ENCODE measurements at regions not wholly inside any gene's neighbourhood (a gene's known extent, or its start where the extent isn't known, plus 50 kb on each side); places are given as distances from the start of the nearest gene placed in this dataset.

DNA sequence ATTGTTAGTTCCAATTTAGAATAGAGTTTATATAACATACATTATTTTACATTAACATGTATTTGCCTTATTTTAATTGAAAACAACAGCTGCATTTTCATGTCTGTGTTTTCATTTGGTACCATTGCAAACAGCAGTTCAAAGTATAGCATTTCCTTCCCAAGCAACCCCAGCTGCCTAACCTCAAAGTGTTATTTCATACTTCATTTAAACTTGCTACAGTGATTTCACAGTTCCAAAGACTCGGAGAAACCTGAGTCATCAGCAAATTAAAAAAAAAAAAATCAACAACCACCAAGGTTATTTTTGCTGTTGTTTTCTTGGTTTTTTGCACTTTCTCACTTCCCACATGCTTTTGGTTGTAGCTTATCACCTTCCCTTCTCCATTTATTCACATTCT, 236.5 kb upstream of the SPHKAP start:
- no peak overlapping the region for H2AFZ ChIP-seq (ENCODE audit: low read length)
- CTCF ChIA-PET (ENCODE audit: low intra/inter-chr PET ratio, low total read pairs), result no interaction called here
- H3K9me3 ChIP-seq (ENCODE audit: low read length), result peaks cover 65% of the 10 kb centered on the region
- no peak overlapping the region for H3K27ac ChIP-seq (ENCODE audit: extremely low read length, insufficient read depth, low read length)
- no peaks in the 10 kb centered on the region for H3K36me3 ChIP-seq (replicated peaks in 1 of 2; ENCODE audit: control insufficient read depth in 1 of 2, insufficient read depth in 2 of 2, low read length in 2 of 2)
- TF ChIP-seq SRSF9 (IDR thresholded peaks at IDR 0.05; ENCODE audit: borderline replicate concordance, insufficient read depth, low read depth, low read length, poor library complexity, severe bottlenecking) (no peak), NFATC3 (CRISPR knock-in tag; IDR thresholded peaks at IDR 0.05) (no peak), ZBTB34 (CRISPR knock-in tag; IDR thresholded peaks at IDR 0.05) (no peak), ZNF597 (CRISPR knock-in tag; IDR thresholded peaks at IDR 0.05) (no peak), FOXP1 (IDR thresholded peaks at IDR 0.05) (no peak), FOXP1 (CRISPR knock-in tag; IDR thresholded peaks at IDR 0.05) (no peak), POGZ (CRISPR knock-in tag; IDR thresholded peaks at IDR 0.05) (no peak), PCBP2 (optimal IDR thresholded peaks at IDR 0.05; ENCODE audit: low read depth, low read length, poor library complexity, severe bottlenecking) (no peak), ZBTB49 (CRISPR knock-in tag; IDR thresholded peaks at IDR 0.05; ENCODE audit: borderline replicate concordance) (no peak), ZFP36L1 (CRISPR knock-in tag; IDR thresholded peaks at IDR 0.05) (no peak)
- TF ChIP-seq, protein P1, sequence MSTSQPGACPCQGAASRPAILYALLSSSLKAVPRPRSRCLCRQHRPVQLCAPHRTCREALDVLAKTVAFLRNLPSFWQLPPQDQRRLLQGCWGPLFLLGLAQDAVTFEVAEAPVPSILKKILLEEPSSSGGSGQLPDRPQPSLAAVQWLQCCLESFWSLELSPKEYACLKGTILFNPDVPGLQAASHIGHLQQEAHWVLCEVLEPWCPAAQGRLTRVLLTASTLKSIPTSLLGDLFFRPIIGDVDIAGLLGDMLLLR (CRISPR knock-in tag; IDR thresholded peaks at IDR 0.05), result no peak
- TF ChIP-seq, protein P2, sequence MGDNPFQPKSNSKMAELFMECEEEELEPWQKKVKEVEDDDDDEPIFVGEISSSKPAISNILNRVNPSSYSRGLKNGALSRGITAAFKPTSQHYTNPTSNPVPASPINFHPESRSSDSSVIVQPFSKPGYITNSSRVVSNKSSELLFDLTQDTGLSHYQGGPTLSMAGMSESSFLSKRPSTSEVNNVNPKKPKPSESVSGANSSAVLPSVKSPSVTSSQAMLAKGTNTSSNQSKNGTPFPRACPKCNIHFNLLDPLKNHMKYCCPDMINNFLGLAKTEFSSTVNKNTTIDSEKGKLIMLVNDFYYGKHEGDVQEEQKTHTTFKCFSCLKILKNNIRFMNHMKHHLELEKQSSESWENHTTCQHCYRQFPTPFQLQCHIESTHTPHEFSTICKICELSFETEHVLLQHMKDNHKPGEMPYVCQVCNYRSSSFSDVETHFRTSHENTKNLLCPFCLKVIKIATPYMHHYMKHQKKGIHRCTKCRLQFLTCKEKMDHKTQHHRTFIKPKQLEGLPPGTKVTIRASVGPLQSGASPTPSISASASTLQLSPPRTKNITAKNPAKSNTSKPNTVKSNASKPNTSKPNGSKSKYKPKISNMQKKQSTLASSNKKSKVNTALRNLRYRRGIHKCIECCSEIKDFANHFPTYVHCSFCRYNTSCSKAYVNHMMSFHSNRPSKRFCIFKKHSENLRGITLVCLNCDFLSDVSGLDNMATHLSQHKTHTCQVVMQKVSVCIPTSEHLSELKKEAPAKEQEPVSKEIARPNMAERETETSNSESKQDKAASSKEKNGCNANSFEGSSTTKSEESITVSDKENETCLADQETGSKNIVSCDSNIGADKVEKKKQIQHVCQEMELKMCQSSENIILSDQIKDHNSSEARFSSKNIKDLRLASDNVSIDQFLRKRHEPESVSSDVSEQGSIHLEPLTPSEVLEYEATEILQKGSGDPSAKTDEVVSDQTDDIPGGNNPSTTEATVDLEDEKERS (CRISPR knock-in tag; IDR thresholded peaks at IDR 0.05), result no peak
- no peaks in the 10 kb centered on the region for H4K20me1 ChIP-seq (ENCODE audit: insufficient read depth, low read length)
- intact Hi-C loops (cut with micrococcal nuclease; ENCODE audit: unreplicated experiment) (no loop called here), in situ Hi-C loops (cut with HindIII; ENCODE audit: extremely low pct_ligation_motif_present, low pct_unique_long_range_greater_than_20kb) (no loop called here)
- no peak overlapping the region for H3K4me2 ChIP-seq (ENCODE audit: low read depth, low read length)
- H3K4me1 ChIP-seq (ENCODE audit: insufficient read depth, low read length), result no peaks in the 10 kb centered on the region
- POLR2A ChIA-PET, result no interaction called here
- H3K27me3 ChIP-seq (ENCODE audit: control insufficient read depth in 1 of 2, insufficient read depth in 2 of 2, low read length in 2 of 2), result no peaks in the 10 kb centered on the region; a peak in 1 of 5 replicates
- H3K79me2 ChIP-seq (ENCODE audit: insufficient read depth, low read length), result no peaks in the 10 kb centered on the region
- no TSS peak for BruUV-seq (replicated peaks)
- 13% methylated on average over 1 of the region's 1 CpG for WGBS (ENCODE audit: low lambda C conversion rate)
- FAIRE-seq (no peak), ATAC-seq (no peak), DNase-seq (ENCODE audit: low spot score) (no peak)
- H3K4me3 ChIP-seq (replicated peaks in 1 of 3; ENCODE audit: insufficient read depth in 1 of 3, low read depth in 2 of 3, low read length in 3 of 3), result no peak overlapping the region
- no peak overlapping the region for H3K9ac ChIP-seq (ENCODE audit: insufficient read depth, low read depth, low read length)

All from HepG2 (cell line).